ENCODE measurements at regions not wholly inside any gene's neighbourhood (a gene's known extent, or its start where the extent isn't known, plus 50 kb on each side); places are given as distances from the start of the nearest gene placed in this dataset.

GRCh38 chr20:39661833-39662232 lies 699.7 kb downstream of the DHX35 start:
- TF ChIP-seq ZNF701 (tag by site-specific recombination; IDR thresholded peaks at IDR 0.05) (no peak), ZNF211 (tag by site-specific recombination; IDR thresholded peaks at IDR 0.05; ENCODE audit: low read depth) (no peak), ZNF645 (tag by site-specific recombination; IDR thresholded peaks at IDR 0.05) (no peak), RBAK (tag by site-specific recombination; IDR thresholded peaks at IDR 0.05) (no peak), ZNF449 (tag by site-specific recombination; IDR thresholded peaks at IDR 0.05) (no peak), ZBTB21 (tag by site-specific recombination; IDR thresholded peaks at IDR 0.05) (no peak), BCL11B (tag by site-specific recombination; IDR thresholded peaks at IDR 0.05; ENCODE audit: low read depth) (no peak), ZBTB11 (tag by site-specific recombination; conservative IDR thresholded peaks at IDR 0.05; ENCODE audit: low read depth) (no peak), ZNF354C (tag by site-specific recombination; IDR thresholded peaks at IDR 0.05; ENCODE audit: borderline replicate concordance, low read depth) (no peak), ZSCAN23 (tag by site-specific recombination; IDR thresholded peaks at IDR 0.05) (no peak), ZBTB20 (tag by site-specific recombination; IDR thresholded peaks at IDR 0.05) (no peak), ZNF626 (tag by site-specific recombination; IDR thresholded peaks at IDR 0.05) (no peak), PRDM6 (tag by site-specific recombination; IDR thresholded peaks at IDR 0.05) (no peak), ZNF280C (tag by site-specific recombination; IDR thresholded peaks at IDR 0.05) (no peak), ZNF473 (tag by site-specific recombination; IDR thresholded peaks at IDR 0.05) (no peak), ZNF335 (tag by site-specific recombination; conservative IDR thresholded peaks at IDR 0.05) (no peak)
- TF ChIP-seq, protein P1, sequence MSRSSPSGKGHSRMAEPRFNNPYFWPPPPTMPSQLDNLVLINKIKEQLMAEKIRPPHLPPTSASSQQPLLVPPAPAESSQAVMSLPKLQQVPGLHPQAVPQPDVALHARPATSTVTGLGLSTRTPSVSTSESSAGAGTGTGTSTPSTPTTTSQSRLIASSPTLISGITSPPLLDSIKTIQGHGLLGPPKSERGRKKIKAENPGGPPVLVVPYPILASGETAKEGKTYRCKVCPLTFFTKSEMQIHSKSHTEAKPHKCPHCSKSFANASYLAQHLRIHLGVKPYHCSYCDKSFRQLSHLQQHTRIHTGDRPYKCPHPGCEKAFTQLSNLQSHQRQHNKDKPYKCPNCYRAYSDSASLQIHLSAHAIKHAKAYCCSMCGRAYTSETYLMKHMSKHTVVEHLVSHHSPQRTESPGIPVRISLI (tag by site-specific recombination; IDR thresholded peaks at IDR 0.05): no peak
- ChIA-PET CTCF (no interaction called here), POLR2A (no interaction called here)
- no peak overlapping the region for H3K27ac ChIP-seq (ENCODE audit: extremely low read depth, low read depth, low read length)
- H3K4me3 ChIP-seq (ENCODE audit: low read depth, low read length): no peak overlapping the region
- no peaks in the 10 kb centered on the region for H3K36me3 ChIP-seq (ENCODE audit: control insufficient read depth in 2 of 2, insufficient read depth in 1 of 2, low read length in 2 of 2)
- no peaks in the 10 kb centered on the region for H3K9me3 ChIP-seq (ENCODE audit: control insufficient read depth, insufficient read depth, low read depth, low read length)
- no peaks in the 10 kb centered on the region for H3K4me1 ChIP-seq (ENCODE audit: control insufficient read depth, insufficient read depth, low read length)

All from HEK293 (cell line).